A673 (cell line): ENCODE measurements at regions not wholly inside any gene's neighbourhood (a gene's known extent, or its start where the extent isn't known, plus 50 kb on each side); places are given as distances from the start of the nearest gene placed in this dataset.

Experiments used
- EZH2 ChIP-seq: fragments of 200-600 bp; sonication (generic); IDR thresholded peaks from 2 replicates; pipeline ENCODE4 v1.6.1; 2017; ENCODE audit warnings: borderline replicate concordance, low read depth, mild to moderate bottlenecking, mixed read lengths, antibody characterized with exemption, low read length; ENCODE audit not compliant: poor library complexity, severe bottlenecking
- TF ChIP-seq, protein P1 (sequence below): fragments of 300-800, 200-600 bp; sonication (generic); conservative IDR thresholded peaks from 2 replicates; pipeline ENCODE4 v1.5.1; 2017; ENCODE audit warnings: low read depth, mild to moderate bottlenecking, antibody characterized with exemption, low read length, moderate library complexity, mixed read lengths

DNA sequence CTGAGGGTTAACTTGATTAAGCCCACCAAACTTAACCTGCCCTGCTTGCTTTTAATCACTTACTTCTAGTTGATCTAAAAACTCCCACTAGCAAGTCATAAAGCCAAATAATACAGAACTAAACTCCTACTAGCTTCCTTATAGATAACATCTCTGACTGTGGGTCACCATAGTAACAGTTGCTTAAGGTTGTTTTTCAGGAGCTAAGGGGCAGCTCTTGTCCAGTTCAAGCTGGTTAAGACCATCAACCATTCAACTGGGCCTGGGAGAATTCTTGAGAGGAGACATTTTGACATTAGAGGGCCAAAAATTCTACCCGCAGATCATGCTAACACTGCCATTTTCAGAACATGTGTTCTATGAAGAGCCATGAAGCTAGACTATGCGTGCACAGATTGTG, 67.0 kb downstream of the UCHL1 start:
- TF ChIP-seq, protein P1, sequence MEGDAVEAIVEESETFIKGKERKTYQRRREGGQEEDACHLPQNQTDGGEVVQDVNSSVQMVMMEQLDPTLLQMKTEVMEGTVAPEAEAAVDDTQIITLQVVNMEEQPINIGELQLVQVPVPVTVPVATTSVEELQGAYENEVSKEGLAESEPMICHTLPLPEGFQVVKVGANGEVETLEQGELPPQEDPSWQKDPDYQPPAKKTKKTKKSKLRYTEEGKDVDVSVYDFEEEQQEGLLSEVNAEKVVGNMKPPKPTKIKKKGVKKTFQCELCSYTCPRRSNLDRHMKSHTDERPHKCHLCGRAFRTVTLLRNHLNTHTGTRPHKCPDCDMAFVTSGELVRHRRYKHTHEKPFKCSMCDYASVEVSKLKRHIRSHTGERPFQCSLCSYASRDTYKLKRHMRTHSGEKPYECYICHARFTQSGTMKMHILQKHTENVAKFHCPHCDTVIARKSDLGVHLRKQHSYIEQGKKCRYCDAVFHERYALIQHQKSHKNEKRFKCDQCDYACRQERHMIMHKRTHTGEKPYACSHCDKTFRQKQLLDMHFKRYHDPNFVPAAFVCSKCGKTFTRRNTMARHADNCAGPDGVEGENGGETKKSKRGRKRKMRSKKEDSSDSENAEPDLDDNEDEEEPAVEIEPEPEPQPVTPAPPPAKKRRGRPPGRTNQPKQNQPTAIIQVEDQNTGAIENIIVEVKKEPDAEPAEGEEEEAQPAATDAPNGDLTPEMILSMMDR, result no peak
- TF ChIP-seq EZH2, result no peak
